ENCODE measurements at regions not wholly inside any gene's neighbourhood (a gene's known extent, or its start where the extent isn't known, plus 50 kb on each side); places are given as distances from the start of the nearest gene placed in this dataset.

DNA sequence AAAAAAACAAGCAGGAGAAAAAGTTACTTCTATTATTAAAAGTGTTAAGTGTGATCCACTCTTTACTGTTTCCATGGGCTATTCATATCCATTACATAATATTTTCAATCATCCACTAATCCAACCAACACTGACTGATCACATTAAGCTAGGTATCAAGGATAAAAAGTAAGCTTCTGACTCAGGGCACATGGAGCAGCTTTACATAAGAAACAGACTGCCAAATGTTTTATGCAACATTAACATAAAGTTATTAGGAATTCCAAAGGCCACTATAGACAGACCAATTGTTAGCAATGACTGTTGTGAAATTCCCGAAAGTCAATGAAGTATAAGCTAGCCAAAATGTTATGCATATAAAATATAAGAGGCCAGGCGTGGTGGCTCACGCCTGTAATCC lies 277.6 kb downstream of the ZEB2 start:
- Histone ChIP-seq H3K4me1 (ENCODE audit: insufficient read depth, low read length) (peaks cover 33% of the 10 kb centered on the region), H3K4me3 (ENCODE audit: low read length) (no peak overlapping the region), H3K36me3 (ENCODE audit: insufficient read depth, low read length) (no peaks in the 10 kb centered on the region), H3K9me3 (ENCODE audit: insufficient read depth, low read depth, low read length) (no peaks in the 10 kb centered on the region), H3K27me3 (ENCODE audit: insufficient read depth, low read length) (no peaks in the 10 kb centered on the region), H3K27ac (ENCODE audit: low read depth, low read length) (no peak overlapping the region), H3K9ac (ENCODE audit: low read depth, low read length) (no peak overlapping the region)
- 94% methylated on average over 3 of the region's 3 CpGs for WGBS

DNA sequence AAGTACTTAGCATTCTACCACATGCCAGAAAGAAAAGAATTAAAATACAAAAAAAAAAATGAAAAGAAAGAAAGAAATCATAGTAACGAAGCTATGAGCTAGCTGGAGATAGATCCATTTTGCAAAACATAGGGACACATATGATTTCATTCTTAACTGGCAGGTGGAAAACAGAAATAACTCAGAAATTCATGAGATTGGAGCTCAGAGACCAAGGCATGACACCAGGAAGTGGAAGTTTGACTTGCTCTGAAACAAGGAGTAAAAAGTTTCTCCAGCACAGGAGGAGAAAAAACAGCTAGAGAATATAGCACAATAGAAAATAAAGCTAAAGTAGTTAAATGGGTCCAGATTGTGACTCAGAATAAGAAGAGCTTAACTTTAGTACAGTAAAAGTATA lies 278.1 kb downstream of the ZEB2 start:
- H3K27ac ChIP-seq (ENCODE audit: low read depth, low read length), result no peak overlapping the region
- no peaks in the 10 kb centered on the region for H3K27me3 ChIP-seq (ENCODE audit: insufficient read depth, low read length)
- 94% methylated on average over 1 of the region's 1 CpG for WGBS
- H3K4me1 ChIP-seq (ENCODE audit: insufficient read depth, low read length), result peaks cover 33% of the 10 kb centered on the region
- no peak overlapping the region for H3K9ac ChIP-seq (ENCODE audit: low read depth, low read length)
- H3K9me3 ChIP-seq (ENCODE audit: insufficient read depth, low read depth, low read length), result no peaks in the 10 kb centered on the region
- H3K36me3 ChIP-seq (ENCODE audit: insufficient read depth, low read length), result no peaks in the 10 kb centered on the region
- no peak overlapping the region for H3K4me3 ChIP-seq (ENCODE audit: low read length)

DNA sequence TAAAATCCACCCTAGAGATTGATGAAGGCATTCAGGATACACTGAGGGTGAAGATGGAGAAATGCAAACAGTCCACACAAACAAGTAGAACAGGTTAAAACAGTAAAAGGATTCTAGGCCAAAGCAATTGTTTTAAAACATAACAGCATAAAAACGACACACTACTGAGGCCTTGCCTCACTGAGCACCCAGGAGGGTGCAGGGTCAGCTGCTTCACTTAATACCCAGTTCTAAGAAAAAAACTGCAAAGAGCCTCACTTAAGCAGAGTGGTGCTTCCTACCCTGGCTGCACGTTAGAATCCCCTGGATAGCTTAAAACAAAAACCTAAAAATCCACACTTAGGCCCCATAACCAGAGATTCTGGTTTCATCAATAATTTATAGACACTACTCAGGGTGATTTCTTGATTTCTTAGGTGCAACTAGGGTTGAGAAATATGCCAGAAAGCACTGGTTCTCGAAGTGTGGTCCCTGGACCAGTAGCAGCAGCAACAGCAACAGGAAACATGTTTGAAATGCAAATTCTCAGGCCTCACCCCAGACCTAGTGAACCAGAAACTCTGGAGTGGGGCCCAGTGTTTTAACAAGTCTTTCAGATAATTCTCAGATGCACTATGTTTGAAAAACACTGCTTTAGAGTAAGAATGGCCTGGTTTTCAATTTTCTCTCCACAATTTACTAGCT lies 279.1 kb downstream of the ZEB2 start:
- Histone ChIP-seq H3K27me3 (ENCODE audit: insufficient read depth, low read length) (no peaks in the 10 kb centered on the region), H3K4me1 (ENCODE audit: insufficient read depth, low read length) (peaks cover 33% of the 10 kb centered on the region), H3K9me3 (ENCODE audit: insufficient read depth, low read depth, low read length) (no peaks in the 10 kb centered on the region), H3K4me3 (ENCODE audit: low read length) (no peak overlapping the region), H3K36me3 (ENCODE audit: insufficient read depth, low read length) (no peaks in the 10 kb centered on the region), H3K27ac (ENCODE audit: low read depth, low read length) (peak overlapping the region; percentile 7; the same call in 1 of the 2 replicates), H3K9ac (ENCODE audit: low read depth, low read length) (peak overlapping the region; percentile 3; the same call in 1 of the 2 replicates)
- WGBS, result 23% methylated on average over 3 of the region's 3 CpGs

DNA sequence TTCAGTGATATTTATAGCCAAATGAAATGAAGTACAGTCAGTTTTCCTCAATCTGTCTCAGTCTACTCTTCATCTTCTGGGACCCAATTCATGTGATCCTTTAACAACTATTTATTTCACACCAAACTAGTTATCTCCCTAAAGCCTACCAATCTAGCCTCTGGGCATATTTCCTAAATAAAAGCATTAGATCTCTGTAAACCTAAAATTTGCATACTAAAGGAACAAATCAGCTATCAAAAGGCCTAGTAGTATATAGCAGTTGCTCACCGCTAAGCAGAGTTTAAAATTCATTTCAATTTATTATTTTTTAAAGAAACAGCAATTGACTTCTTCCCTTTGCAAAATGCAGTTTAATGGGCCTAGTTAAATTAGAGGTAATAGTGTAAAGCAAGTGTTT lies 280.2 kb downstream of the ZEB2 start:
- H3K9ac ChIP-seq (ENCODE audit: low read depth, low read length), result no peak overlapping the region
- H3K27me3 ChIP-seq (ENCODE audit: insufficient read depth, low read length), result no peaks in the 10 kb centered on the region
- no peak overlapping the region for H3K4me3 ChIP-seq (ENCODE audit: low read length)
- no peak overlapping the region for H3K27ac ChIP-seq (ENCODE audit: low read depth, low read length)
- no peaks in the 10 kb centered on the region for H3K36me3 ChIP-seq (ENCODE audit: insufficient read depth, low read length)
- no CpG with 5 or more reads among the region's 1 CpG for WGBS
- no peaks in the 10 kb centered on the region for H3K9me3 ChIP-seq (ENCODE audit: insufficient read depth, low read depth, low read length)
- H3K4me1 ChIP-seq (ENCODE audit: insufficient read depth, low read length), result peaks cover 37% of the 10 kb centered on the region

DNA sequence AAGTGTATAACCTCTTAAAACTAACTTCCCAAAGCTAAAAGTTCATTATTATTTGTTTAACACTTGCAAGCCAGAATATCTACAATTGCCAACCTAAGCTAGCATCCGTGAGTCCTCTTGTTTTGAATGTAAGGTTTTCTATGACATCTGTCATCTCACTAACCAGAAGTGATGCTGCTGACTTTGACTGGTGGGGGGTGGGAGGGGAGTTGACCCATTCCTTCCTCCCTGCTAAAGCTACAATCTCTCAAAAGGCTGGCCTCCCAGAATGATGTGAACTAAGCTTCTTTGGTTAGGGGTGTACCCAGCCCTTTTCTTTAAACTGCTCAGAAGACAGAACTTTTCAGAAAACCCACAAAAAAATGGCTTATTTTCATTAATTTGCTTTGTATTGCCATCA lies 280.6 kb downstream of the ZEB2 start:
- no peaks in the 10 kb centered on the region for H3K27me3 ChIP-seq (ENCODE audit: insufficient read depth, low read length)
- H3K9ac ChIP-seq (ENCODE audit: low read depth, low read length), result no peak overlapping the region
- WGBS, result no CpG with 5 or more reads among the region's 1 CpG
- no peak overlapping the region for H3K27ac ChIP-seq (ENCODE audit: low read depth, low read length)
- no peak overlapping the region for H3K4me3 ChIP-seq (ENCODE audit: low read length)
- no peaks in the 10 kb centered on the region for H3K9me3 ChIP-seq (ENCODE audit: insufficient read depth, low read depth, low read length)
- H3K4me1 ChIP-seq (ENCODE audit: insufficient read depth, low read length), result peaks cover 41% of the 10 kb centered on the region
- H3K36me3 ChIP-seq (ENCODE audit: insufficient read depth, low read length), result no peaks in the 10 kb centered on the region

DNA sequence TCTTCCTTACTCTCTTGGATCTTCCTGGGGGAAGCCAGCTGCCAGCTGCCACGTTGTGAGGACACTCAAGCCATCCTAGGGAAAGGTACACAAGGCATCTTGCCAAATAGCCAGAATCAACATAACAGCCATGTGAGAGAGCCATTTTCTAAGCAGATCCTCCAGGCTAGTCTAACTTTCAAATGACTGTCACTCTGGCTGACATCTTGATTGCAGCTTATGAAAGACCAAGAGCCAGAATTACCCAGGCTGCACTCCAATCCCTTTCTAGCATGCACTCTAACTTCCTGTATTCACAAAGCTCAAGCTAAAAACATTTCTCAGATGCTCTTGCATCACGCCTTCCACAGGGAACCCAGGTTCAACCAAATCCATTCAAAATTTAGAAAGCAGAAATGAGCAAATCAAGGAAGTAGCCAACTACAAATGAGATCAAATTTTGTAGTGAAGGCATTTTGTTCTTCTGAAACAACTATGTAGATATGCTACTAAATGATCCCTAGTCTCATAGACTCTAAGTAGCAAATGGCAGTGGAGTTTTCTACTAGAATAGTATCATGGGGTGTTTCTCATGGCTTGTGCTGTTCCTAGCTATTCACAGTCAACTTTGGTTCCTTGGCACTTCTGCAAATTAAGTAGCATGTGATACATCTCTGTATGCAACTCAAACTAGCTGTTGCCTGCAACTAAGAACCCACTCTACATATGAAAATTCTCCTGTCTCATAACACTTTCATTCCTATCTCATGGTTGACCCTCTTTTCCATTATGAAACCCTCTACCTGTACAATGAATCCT lies 281.9 kb downstream of the ZEB2 start:
- Histone ChIP-seq H3K27ac (ENCODE audit: low read depth, low read length) (no peak overlapping the region), H3K9me3 (ENCODE audit: insufficient read depth, low read depth, low read length) (no peaks in the 10 kb centered on the region), H3K9ac (ENCODE audit: low read depth, low read length) (no peak overlapping the region), H3K36me3 (ENCODE audit: insufficient read depth, low read length) (no peaks in the 10 kb centered on the region), H3K4me3 (ENCODE audit: low read length) (no peak overlapping the region), H3K27me3 (ENCODE audit: insufficient read depth, low read length) (no peaks in the 10 kb centered on the region), H3K4me1 (ENCODE audit: insufficient read depth, low read length) (peaks cover 45% of the 10 kb centered on the region)
- 85% methylated on average over 2 of the region's 2 CpGs for WGBS

DNA sequence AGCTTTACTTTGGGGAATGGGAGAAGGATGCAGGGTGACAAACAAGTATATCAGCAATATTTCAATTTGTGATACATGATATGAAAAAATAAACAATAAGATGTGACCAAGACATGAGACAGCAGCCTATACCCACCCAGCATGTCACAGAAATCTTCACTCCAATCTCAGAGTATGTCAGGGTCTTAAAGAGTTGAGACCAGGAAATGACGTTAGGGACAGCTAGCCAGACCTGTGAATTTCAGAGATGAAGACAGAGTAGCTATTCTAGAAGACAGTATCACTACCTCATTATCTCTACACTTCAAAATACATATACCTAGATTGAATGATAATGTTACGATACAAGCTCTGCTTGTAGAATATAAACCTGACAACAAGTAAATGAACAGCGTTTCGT lies 282.8 kb downstream of the ZEB2 start:
- Histone ChIP-seq H3K4me1 (ENCODE audit: insufficient read depth, low read length) (peaks cover 42% of the 10 kb centered on the region), H3K9ac (ENCODE audit: low read depth, low read length) (no peak overlapping the region), H3K27me3 (ENCODE audit: insufficient read depth, low read length) (no peaks in the 10 kb centered on the region), H3K4me3 (ENCODE audit: low read length) (no peak overlapping the region), H3K36me3 (ENCODE audit: insufficient read depth, low read length) (no peaks in the 10 kb centered on the region), H3K27ac (ENCODE audit: low read depth, low read length) (no peak overlapping the region), H3K9me3 (ENCODE audit: insufficient read depth, low read depth, low read length) (no peaks in the 10 kb centered on the region)
- WGBS, result 96% methylated on average over 4 of the region's 4 CpGs

DNA sequence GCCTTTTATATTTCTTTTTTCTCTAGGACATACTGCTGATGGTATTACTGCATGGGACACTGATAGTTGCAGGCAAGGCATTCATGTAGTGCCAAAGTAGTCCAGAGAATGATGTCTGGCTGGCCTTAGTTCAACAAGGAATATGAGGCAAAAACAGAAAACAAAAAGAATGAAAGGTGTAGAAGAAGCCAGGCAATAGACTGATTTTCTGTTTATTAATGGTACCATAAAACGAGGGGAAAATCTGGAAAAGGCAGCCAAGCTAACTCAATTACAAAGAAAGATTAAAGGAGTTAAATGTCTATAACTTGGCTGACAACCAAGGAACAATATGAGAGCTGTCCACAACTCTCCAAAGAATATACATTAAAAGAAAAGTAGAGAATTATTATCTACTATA lies 284.9 kb downstream of the ZEB2 start:
- H3K27me3 ChIP-seq (ENCODE audit: insufficient read depth, low read length), result no peaks in the 10 kb centered on the region
- no peak overlapping the region for H3K4me3 ChIP-seq (ENCODE audit: low read length)
- H3K9ac ChIP-seq (ENCODE audit: low read depth, low read length), result no peak overlapping the region
- WGBS, result 86% methylated on average over 1 of the region's 1 CpG
- H3K4me1 ChIP-seq (ENCODE audit: insufficient read depth, low read length), result peaks cover 36% of the 10 kb centered on the region
- no peaks in the 10 kb centered on the region for H3K36me3 ChIP-seq (ENCODE audit: insufficient read depth, low read length)
- no peaks in the 10 kb centered on the region for H3K9me3 ChIP-seq (ENCODE audit: insufficient read depth, low read depth, low read length)
- no peak overlapping the region for H3K27ac ChIP-seq (ENCODE audit: low read depth, low read length)

DNA sequence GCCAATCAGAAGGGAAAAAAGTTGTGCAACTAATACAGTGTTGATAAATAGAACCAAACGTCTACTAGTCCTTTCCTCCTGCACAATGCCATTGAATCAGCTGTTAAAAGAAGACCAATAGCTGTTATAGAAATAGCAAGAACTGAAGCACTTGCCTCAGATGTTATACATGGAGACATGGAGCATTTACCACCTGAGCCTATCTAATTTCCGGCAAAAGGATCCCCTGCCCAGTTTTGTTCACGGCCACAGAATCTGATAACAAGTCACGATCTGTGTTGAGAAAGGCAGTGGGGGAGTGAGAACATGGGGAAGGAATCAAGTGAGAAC lies 285.4 kb downstream of the ZEB2 start:
- peaks cover 33% of the 10 kb centered on the region for H3K4me1 ChIP-seq (ENCODE audit: insufficient read depth, low read length)
- no peak overlapping the region for H3K9ac ChIP-seq (ENCODE audit: low read depth, low read length)
- H3K36me3 ChIP-seq (ENCODE audit: insufficient read depth, low read length), result no peaks in the 10 kb centered on the region
- WGBS, result 85% methylated on average over 4 of the region's 4 CpGs
- H3K27ac ChIP-seq (ENCODE audit: low read depth, low read length), result no peak overlapping the region
- no peaks in the 10 kb centered on the region for H3K27me3 ChIP-seq (ENCODE audit: insufficient read depth, low read length)
- H3K9me3 ChIP-seq (ENCODE audit: insufficient read depth, low read depth, low read length), result no peaks in the 10 kb centered on the region
- no peak overlapping the region for H3K4me3 ChIP-seq (ENCODE audit: low read length)

DNA sequence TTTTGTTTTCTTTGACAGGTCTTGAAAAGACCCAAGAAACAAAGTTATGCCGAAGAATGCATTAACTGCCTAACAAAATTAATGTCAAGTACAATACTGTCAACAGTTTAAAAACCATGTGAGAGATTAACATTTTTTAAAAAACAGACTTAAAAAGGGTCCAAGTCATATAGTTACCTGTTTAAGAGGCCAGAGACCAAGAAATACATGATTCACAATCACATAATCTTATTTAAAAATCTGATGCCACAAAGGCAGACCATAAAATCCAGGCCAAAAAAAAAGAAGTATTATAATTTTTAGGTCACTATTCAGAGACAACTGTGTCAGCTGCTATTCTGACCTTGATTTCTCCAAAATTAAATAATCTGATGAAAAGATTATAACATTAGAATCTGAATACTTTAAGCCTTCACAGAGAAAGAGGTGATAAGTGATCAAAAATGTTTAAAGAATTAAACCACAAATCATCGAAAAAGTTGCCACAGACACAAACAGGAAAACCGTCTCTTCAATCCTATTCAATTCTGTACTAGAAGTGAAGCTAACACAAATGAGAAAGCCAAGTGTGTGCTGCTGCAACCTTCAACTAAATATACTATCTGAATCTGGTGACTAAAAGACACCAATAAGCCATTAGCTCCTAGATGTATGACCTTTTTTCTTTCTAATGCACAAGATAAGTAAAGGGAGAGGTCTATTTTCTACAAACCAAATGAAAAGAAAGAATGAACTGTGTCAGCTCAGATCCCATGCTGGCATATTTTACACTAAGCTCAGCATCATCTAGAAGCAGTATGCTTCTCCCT lies 286.0 kb downstream of the ZEB2 start:
- Histone ChIP-seq H3K4me3 (ENCODE audit: low read length) (no peak overlapping the region), H3K36me3 (ENCODE audit: insufficient read depth, low read length) (no peaks in the 10 kb centered on the region), H3K27me3 (ENCODE audit: insufficient read depth, low read length) (no peaks in the 10 kb centered on the region), H3K9ac (ENCODE audit: low read depth, low read length) (no peak overlapping the region), H3K27ac (ENCODE audit: low read depth, low read length) (no peak overlapping the region), H3K9me3 (ENCODE audit: insufficient read depth, low read depth, low read length) (no peaks in the 10 kb centered on the region), H3K4me1 (ENCODE audit: insufficient read depth, low read length) (peaks cover 28% of the 10 kb centered on the region)
- 97% methylated on average over 3 of the region's 3 CpGs for WGBS

DNA sequence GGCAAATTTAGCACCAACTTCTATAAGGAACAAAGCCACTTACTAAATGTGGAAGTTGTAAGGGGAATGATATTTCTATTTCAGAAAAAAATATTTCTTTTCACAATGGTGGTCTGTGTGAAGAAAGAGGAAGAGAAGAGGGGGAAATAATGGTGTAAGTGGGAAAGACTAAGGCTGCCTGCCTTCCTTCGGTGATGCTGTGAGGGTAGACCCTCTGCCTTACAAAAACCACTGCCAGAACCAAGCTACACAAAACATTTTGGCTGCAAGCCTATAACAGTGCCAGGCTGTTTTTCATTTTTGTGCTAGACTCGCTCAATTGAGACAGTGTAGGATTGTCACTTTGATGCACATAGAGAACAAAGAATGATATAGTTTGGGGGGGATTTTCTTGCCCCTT lies 286.6 kb downstream of the ZEB2 start:
- no peak overlapping the region for H3K9ac ChIP-seq (ENCODE audit: low read depth, low read length)
- WGBS, result 84% methylated on average over 2 of the region's 2 CpGs
- no peaks in the 10 kb centered on the region for H3K27me3 ChIP-seq (ENCODE audit: insufficient read depth, low read length)
- peaks cover 28% of the 10 kb centered on the region for H3K4me1 ChIP-seq (ENCODE audit: insufficient read depth, low read length)
- H3K4me3 ChIP-seq (ENCODE audit: low read length), result no peak overlapping the region
- no peaks in the 10 kb centered on the region for H3K36me3 ChIP-seq (ENCODE audit: insufficient read depth, low read length)
- no peak overlapping the region for H3K27ac ChIP-seq (ENCODE audit: low read depth, low read length)
- no peaks in the 10 kb centered on the region for H3K9me3 ChIP-seq (ENCODE audit: insufficient read depth, low read depth, low read length)

All from HUES64 (cell line).